Tibial nerve (tissue), 4 donors: ENCODE measurements at regions not wholly inside any gene's neighbourhood (a gene's known extent, or its start where the extent isn't known, plus 50 kb on each side); places are given as distances from the start of the nearest gene placed in this dataset.

Experiments
- EP300 ChIP-seq, 2 donors: sonication (generic); formaldehyde crosslinking; IDR thresholded peaks; one replicate each; pipeline ENCODE4 v1.6.1; 2017; ENCODE audit warnings: antibody characterized with exemption in 2 of 2, mild to moderate bottlenecking in 1 of 2
- POLR2A ChIP-seq, 2 donors: fragments of 450-650 bp; IDR thresholded peaks; one replicate each; pipeline ENCODE4 v1.6.1; 2017; ENCODE audit warnings: antibody characterized with exemption in 2 of 2, mild to moderate bottlenecking in 2 of 2, moderate library complexity in 2 of 2
- TF ChIP-seq, protein P1 (sequence below), 5 experiments: fragments of 200-600 bp in 3 of 5; fragments of 450-650 bp in 2 of 5; sonication (generic) in 3 of 5; IDR thresholded peaks; one replicate each; pipeline ENCODE4 v1.5.1; 2016 to 2019; ENCODE audit warnings: antibody characterized with exemption in 5 of 5, mild to moderate bottlenecking in 3 of 5, moderate library complexity in 2 of 5

DNA sequence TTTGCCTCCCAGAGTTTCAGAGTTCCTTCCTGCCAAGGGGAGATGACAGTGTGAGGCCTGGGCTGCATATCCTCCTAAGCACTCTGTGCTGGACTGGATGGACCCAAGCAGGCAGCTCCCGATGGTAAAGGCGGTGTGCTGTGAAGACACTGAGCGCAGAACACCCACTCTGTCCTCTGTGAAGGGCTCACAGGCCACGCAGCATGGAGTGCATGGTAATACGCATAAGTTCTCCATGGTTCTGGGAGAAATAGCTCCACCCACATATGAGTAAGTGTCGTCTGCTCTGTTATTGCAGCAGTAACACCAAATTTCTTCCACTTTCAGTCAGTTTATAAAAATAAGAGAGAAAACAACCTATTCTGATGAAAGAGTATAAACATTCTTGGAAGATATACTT lies 55.8 kb downstream of the TMEM30B start:
- TF ChIP-seq, protein P1, sequence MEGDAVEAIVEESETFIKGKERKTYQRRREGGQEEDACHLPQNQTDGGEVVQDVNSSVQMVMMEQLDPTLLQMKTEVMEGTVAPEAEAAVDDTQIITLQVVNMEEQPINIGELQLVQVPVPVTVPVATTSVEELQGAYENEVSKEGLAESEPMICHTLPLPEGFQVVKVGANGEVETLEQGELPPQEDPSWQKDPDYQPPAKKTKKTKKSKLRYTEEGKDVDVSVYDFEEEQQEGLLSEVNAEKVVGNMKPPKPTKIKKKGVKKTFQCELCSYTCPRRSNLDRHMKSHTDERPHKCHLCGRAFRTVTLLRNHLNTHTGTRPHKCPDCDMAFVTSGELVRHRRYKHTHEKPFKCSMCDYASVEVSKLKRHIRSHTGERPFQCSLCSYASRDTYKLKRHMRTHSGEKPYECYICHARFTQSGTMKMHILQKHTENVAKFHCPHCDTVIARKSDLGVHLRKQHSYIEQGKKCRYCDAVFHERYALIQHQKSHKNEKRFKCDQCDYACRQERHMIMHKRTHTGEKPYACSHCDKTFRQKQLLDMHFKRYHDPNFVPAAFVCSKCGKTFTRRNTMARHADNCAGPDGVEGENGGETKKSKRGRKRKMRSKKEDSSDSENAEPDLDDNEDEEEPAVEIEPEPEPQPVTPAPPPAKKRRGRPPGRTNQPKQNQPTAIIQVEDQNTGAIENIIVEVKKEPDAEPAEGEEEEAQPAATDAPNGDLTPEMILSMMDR (IDR thresholded peaks at IDR 0.05) = no peak
- no peak for TF ChIP-seq EP300 (IDR thresholded peaks at IDR 0.05)
- TF ChIP-seq POLR2A (IDR thresholded peaks at IDR 0.05) = no peak
